Coronary artery (tissue), 2 donors: ENCODE measurements at regions not wholly inside any gene's neighbourhood (a gene's known extent, or its start where the extent isn't known, plus 50 kb on each side); places are given as distances from the start of the nearest gene placed in this dataset.

Experiments
- DNase-seq: peaks from one replicate; pipeline ENCODE4 v3.0.0-alpha.2; 2017; ENCODE audit warnings: low spot score
- H3K27ac ChIP-seq, 2 donors: fragments of 200-600 bp; sonication (generic); one replicate each; pipeline ENCODE4 v1.5.1; 2016 to 2019
- H3K4me3 ChIP-seq: fragments of 200-600 bp; sonication (generic); 2 replicates; pipeline ENCODE4 v1.5.1; 2016; ENCODE audit warnings: mild to moderate bottlenecking, moderate library complexity
- CTCF ChIP-seq: fragments of 200-600 bp; sonication (generic); IDR thresholded peaks from one replicate; pipeline ENCODE4 v1.5.1; 2019; ENCODE audit warnings: antibody characterized with exemption

GRCh38 chr7:10237306-10237705 lies 736.4 kb upstream of the PHF14 start:
- no peak for DNase-seq
- Histone ChIP-seq H3K27ac (no peak overlapping the region), H3K4me3 (no peak overlapping the region)
- no peak for TF ChIP-seq CTCF

- H3K4me3 ChIP-seq = no peak overlapping the region
- no peak for DNase-seq
- no peak overlapping the region for H3K27ac ChIP-seq
- no peak for TF ChIP-seq CTCF
Measured at GRCh38 chr7:10238641-10239040, 735.0 kb upstream of the PHF14 start.

GRCh38 chr7:10239695-10240345 lies 733.9 kb upstream of the PHF14 start:
- DNase-seq = no peak
- no peak overlapping the region for H3K4me3 ChIP-seq
- no peak for TF ChIP-seq CTCF
- no peak overlapping the region for H3K27ac ChIP-seq

GRCh38 chr7:10245406-10245805 lies 728.3 kb upstream of the PHF14 start:
- Histone ChIP-seq H3K27ac (no peak overlapping the region), H3K4me3 (no peak overlapping the region)
- no peak for DNase-seq
- TF ChIP-seq CTCF = no peak

GRCh38 chr7:10257438-10257837 lies 716.2 kb upstream of the PHF14 start:
- H3K27ac ChIP-seq = no peak overlapping the region
- no peak overlapping the region for H3K4me3 ChIP-seq
- no peak for TF ChIP-seq CTCF
- DNase-seq = no peak

GRCh38 chr7:10266976-10267375 lies 706.7 kb upstream of the PHF14 start:
- H3K4me3 ChIP-seq = no peak overlapping the region
- DNase-seq = no peak
- H3K27ac ChIP-seq = no peak overlapping the region
- no peak for TF ChIP-seq CTCF

- DNase-seq = no peak
- Histone ChIP-seq H3K27ac (no peak overlapping the region), H3K4me3 (no peak overlapping the region)
- no peak for TF ChIP-seq CTCF
Measured at GRCh38 chr7:10268034-10268433, 705.6 kb upstream of the PHF14 start.
